ENCODE measurements at regions not wholly inside any gene's neighbourhood (a gene's known extent, or its start where the extent isn't known, plus 50 kb on each side); places are given as distances from the start of the nearest gene placed in this dataset.
"Not testable (repeated sequence)": the region's sequence is repeated elsewhere in the genome, so short reads cannot be mapped to it uniquely, and the experiment has no call there.

DNA sequence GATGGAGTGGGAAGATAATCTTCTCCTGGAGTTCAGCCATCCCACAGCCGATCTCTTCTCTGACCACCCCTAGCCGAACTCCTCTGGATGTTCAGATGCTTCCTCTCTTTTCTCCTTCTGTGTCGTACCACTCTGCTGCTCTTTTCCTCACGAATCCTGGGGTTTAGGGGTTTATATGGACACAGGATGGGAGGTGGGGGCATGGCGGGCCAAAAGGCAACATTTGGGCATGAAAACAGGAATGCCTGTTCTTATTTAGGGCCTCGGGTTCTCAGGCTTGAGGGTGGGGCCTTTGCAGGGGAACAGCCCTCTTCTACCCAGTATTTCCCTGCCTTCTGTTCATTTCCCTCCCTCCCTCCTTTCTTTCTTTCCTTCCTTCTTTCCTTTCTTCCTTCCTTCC is 112.7 kb downstream of the SLC35B3 start:
- Histone ChIP-seq H3K4me3 (ENCODE audit: low read length) (no peak overlapping the region), H3K27me3 (ENCODE audit: control insufficient read depth, insufficient read depth, low read length) (no peaks in the 10 kb centered on the region), H3K27ac (ENCODE audit: low read length) (no peak overlapping the region)

DNA sequence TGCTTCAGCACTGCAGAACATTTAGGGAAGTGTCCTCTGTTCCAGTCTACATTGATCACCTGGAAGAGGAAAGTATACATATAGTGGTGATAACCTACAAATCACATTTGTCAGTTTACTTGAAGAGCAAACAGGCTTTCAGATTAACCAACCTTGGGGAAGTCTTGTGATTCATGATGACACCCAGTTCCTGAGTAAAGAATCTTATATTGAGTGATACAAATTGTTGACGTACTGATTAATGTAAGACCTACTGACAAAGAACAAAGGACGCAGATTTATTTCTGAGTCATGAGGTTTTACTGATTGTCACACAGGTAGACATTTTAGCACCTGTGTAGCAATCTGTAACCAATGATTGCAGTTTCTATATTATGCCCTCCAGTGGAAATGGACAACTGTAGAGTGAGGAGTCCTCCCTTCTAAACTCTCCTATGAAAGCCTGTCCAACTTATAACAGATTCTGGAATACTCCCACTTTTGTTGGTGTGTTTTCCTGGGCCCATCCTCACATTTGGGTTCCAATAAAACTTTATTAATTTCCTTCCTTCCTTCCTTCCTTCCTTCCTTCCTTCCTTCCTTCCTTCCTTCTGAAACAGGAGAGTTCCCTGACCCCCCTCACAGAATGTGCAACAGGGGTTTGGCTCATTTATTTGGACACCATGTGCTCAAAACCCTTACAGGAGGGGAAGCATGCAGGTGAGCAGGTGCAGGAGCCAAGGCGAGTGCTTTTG is 113.5 kb downstream of the SLC35B3 start:
- Histone ChIP-seq H3K27ac (ENCODE audit: low read length) (no peak overlapping the region), H3K4me1 (ENCODE audit: control insufficient read depth, low read depth, low read length) (no peaks in the 10 kb centered on the region), H3K4me3 (ENCODE audit: low read length) (no peak overlapping the region), H3K9me3 (ENCODE audit: control insufficient read depth, low read depth, low read length) (no peaks in the 10 kb centered on the region), H3K27me3 (ENCODE audit: control insufficient read depth, insufficient read depth, low read length) (no peaks in the 10 kb centered on the region), H3K36me3 (ENCODE audit: control insufficient read depth, low read depth, low read length) (no peaks in the 10 kb centered on the region), H3K9ac (ENCODE audit: low read length) (no peak overlapping the region)

More for the DNA sequence above, 112.7 kb downstream of the SLC35B3 start:
- Histone ChIP-seq H3K36me3 (ENCODE audit: control insufficient read depth, low read depth, low read length) (no peaks in the 10 kb centered on the region), H3K9me3 (ENCODE audit: control insufficient read depth, low read depth, low read length) (no peaks in the 10 kb centered on the region), H3K4me1 (ENCODE audit: control insufficient read depth, low read depth, low read length) (no peaks in the 10 kb centered on the region), H3K9ac (ENCODE audit: low read length) (no peak overlapping the region)

- H3K36me3 ChIP-seq (ENCODE audit: control insufficient read depth, low read depth, low read length), result no peaks in the 10 kb centered on the region
- H3K4me1 ChIP-seq (ENCODE audit: control insufficient read depth, low read depth, low read length), result no peaks in the 10 kb centered on the region
- no peak overlapping the region for H3K4me3 ChIP-seq (ENCODE audit: low read length)
- H3K27ac ChIP-seq (ENCODE audit: low read length), result no peak overlapping the region
- no peaks in the 10 kb centered on the region for H3K27me3 ChIP-seq (ENCODE audit: control insufficient read depth, insufficient read depth, low read length)
- no peak overlapping the region for H3K9ac ChIP-seq (ENCODE audit: low read length)
- no peaks in the 10 kb centered on the region for H3K9me3 ChIP-seq (ENCODE audit: control insufficient read depth, low read depth, low read length)
These were observed 120.2 kb downstream of the SLC35B3 start for GRCh38 chr6:8315154-8315553.

- Histone ChIP-seq H3K4me1 (ENCODE audit: control insufficient read depth, low read depth, low read length) (no peaks in the 10 kb centered on the region), H3K9me3 (ENCODE audit: control insufficient read depth, low read depth, low read length) (no peaks in the 10 kb centered on the region), H3K27me3 (ENCODE audit: control insufficient read depth, insufficient read depth, low read length) (no peaks in the 10 kb centered on the region), H3K9ac (ENCODE audit: low read length) (no peak overlapping the region), H3K27ac (ENCODE audit: low read length) (no peak overlapping the region), H3K4me3 (ENCODE audit: low read length) (no peak overlapping the region), H3K36me3 (ENCODE audit: control insufficient read depth, low read depth, low read length) (no peaks in the 10 kb centered on the region)
These were observed 133.8 kb downstream of the SLC35B3 start for GRCh38 chr6:8301502-8301901.

DNA sequence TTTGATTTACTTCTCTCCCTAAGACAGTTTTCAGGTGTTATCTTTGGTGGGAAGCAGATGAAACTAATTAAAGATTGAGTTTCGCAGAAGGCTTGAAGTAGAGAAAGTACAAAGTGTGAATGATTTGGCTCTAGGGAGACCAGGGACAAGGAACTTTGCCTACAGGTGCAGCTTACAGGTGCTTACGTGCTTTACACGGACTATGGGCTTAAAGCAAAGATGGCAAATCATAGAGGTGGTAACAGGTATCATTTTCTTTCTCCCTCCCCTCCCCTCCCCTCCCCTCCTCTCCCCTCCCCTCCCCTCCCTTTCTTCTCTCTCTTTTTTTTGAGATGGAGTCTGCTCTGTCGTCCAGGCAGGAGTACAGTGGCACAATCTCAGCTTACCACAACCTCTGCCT is 136.3 kb downstream of the SLC35B3 start:
- H3K9ac ChIP-seq (ENCODE audit: low read length), result no peak overlapping the region
- no peak overlapping the region for H3K4me3 ChIP-seq (ENCODE audit: low read length)
- no peaks in the 10 kb centered on the region for H3K4me1 ChIP-seq (ENCODE audit: control insufficient read depth, low read depth, low read length)
- no peaks in the 10 kb centered on the region for H3K9me3 ChIP-seq (ENCODE audit: control insufficient read depth, low read depth, low read length)
- no peaks in the 10 kb centered on the region for H3K36me3 ChIP-seq (ENCODE audit: control insufficient read depth, low read depth, low read length)
- H3K27ac ChIP-seq (ENCODE audit: low read length), result no peak overlapping the region
- no peaks in the 10 kb centered on the region for H3K27me3 ChIP-seq (ENCODE audit: control insufficient read depth, insufficient read depth, low read length)

DNA sequence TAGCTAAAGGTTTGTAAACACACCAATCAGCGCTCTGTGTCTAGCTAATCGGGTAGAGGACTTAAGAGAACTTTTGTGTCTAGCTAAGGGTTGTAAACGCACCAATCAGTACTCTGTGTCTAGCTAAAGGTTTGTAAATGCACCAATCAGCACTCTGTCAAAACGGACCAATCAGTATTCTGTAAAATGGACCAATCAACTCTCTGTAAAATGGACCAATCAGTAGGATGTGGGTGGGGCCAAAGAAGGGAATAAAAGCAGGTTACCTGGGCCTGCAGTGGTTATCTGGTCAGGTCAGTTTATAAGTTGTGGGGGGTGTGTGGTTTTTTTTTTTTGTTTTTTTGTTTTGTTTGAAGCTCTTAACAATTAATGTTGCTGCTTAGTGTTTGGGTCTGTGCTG is 152.4 kb downstream of the SLC35B3 start:
- H3K27ac ChIP-seq (ENCODE audit: low read length); H3K9me3 ChIP-seq (ENCODE audit: control insufficient read depth, low read depth, low read length); H3K27me3 ChIP-seq (ENCODE audit: control insufficient read depth, insufficient read depth, low read length); H3K36me3 ChIP-seq (ENCODE audit: control insufficient read depth, low read depth, low read length); H3K9ac ChIP-seq (ENCODE audit: low read length); H3K4me3 ChIP-seq (ENCODE audit: low read length); H3K4me1 ChIP-seq (ENCODE audit: control insufficient read depth, low read depth, low read length): not testable (repeated sequence)

DNA sequence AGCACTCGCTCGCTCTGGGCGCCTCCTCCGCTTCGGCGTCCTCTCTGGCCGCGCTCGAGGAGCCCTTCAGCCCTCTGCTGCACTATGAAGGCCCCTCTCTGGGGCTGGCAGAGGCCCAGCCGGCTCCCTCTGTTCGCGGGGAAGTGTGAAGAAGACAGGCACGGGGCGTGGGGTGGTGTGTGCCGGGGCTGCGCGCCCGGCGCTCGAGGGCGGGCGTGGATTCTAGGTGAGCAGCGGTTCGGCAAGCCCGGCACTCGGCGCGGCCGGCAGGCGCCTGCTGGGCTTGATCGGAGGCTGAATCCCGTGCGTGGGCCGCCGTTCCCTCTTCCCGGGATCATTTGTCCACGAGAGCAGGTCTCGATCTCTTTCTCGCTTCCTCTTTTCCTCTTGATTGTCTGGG is 153.0 kb downstream of the SLC35B3 start:
- Histone ChIP-seq H3K9ac (ENCODE audit: low read length) (no peak overlapping the region), H3K36me3 (ENCODE audit: control insufficient read depth, low read depth, low read length) (no peaks in the 10 kb centered on the region), H3K27me3 (ENCODE audit: control insufficient read depth, insufficient read depth, low read length) (no peaks in the 10 kb centered on the region), H3K4me3 (ENCODE audit: low read length) (no peak overlapping the region), H3K4me1 (ENCODE audit: control insufficient read depth, low read depth, low read length) (peaks cover 14% of the 10 kb centered on the region), H3K9me3 (ENCODE audit: control insufficient read depth, low read depth, low read length) (no peaks in the 10 kb centered on the region), H3K27ac (ENCODE audit: low read length) (no peak overlapping the region)

GRCh38 chr6:8279041-8279805 is 156.1 kb downstream of the SLC35B3 start:
- no peaks in the 10 kb centered on the region for H3K36me3 ChIP-seq (ENCODE audit: control insufficient read depth, low read depth, low read length)
- no peak overlapping the region for H3K9ac ChIP-seq (ENCODE audit: low read length)
- no peaks in the 10 kb centered on the region for H3K27me3 ChIP-seq (ENCODE audit: control insufficient read depth, insufficient read depth, low read length)
- no peaks in the 10 kb centered on the region for H3K9me3 ChIP-seq (ENCODE audit: control insufficient read depth, low read depth, low read length)
- H3K4me3 ChIP-seq (ENCODE audit: low read length), result no peak overlapping the region
- H3K27ac ChIP-seq (ENCODE audit: low read length), result no peak overlapping the region
- H3K4me1 ChIP-seq (ENCODE audit: control insufficient read depth, low read depth, low read length), result peaks cover 14% of the 10 kb centered on the region

GRCh38 chr6:8278562-8278961 is 156.8 kb downstream of the SLC35B3 start:
- Histone ChIP-seq H3K27ac (ENCODE audit: low read length) (no peak overlapping the region), H3K4me3 (ENCODE audit: low read length) (no peak overlapping the region)

GRCh38 chr6:8277769-8278168 is 157.6 kb downstream of the SLC35B3 start:
- Histone ChIP-seq H3K4me3 (ENCODE audit: low read length) (no peak overlapping the region), H3K27ac (ENCODE audit: low read length) (no peak overlapping the region), H3K9me3 (ENCODE audit: control insufficient read depth, low read depth, low read length) (no peaks in the 10 kb centered on the region), H3K4me1 (ENCODE audit: control insufficient read depth, low read depth, low read length) (peaks cover 23% of the 10 kb centered on the region), H3K9ac (ENCODE audit: low read length) (no peak overlapping the region), H3K36me3 (ENCODE audit: control insufficient read depth, low read depth, low read length) (no peaks in the 10 kb centered on the region), H3K27me3 (ENCODE audit: control insufficient read depth, insufficient read depth, low read length) (no peaks in the 10 kb centered on the region)

More at GRCh38 chr6:8278562-8278961, 156.8 kb downstream of the SLC35B3 start:
- Histone ChIP-seq H3K9me3 (ENCODE audit: control insufficient read depth, low read depth, low read length) (no peaks in the 10 kb centered on the region), H3K36me3 (ENCODE audit: control insufficient read depth, low read depth, low read length) (no peaks in the 10 kb centered on the region), H3K4me1 (ENCODE audit: control insufficient read depth, low read depth, low read length) (peaks cover 19% of the 10 kb centered on the region), H3K9ac (ENCODE audit: low read length) (no peak overlapping the region), H3K27me3 (ENCODE audit: control insufficient read depth, insufficient read depth, low read length) (no peaks in the 10 kb centered on the region)

GRCh38 chr6:8276148-8276547 is 159.2 kb downstream of the SLC35B3 start:
- Histone ChIP-seq H3K36me3 (ENCODE audit: control insufficient read depth, low read depth, low read length) (no peaks in the 10 kb centered on the region), H3K27ac (ENCODE audit: low read length) (no peak overlapping the region), H3K9me3 (ENCODE audit: control insufficient read depth, low read depth, low read length) (no peaks in the 10 kb centered on the region), H3K4me1 (ENCODE audit: control insufficient read depth, low read depth, low read length) (peaks cover 23% of the 10 kb centered on the region), H3K9ac (ENCODE audit: low read length) (no peak overlapping the region), H3K4me3 (ENCODE audit: low read length) (no peak overlapping the region), H3K27me3 (ENCODE audit: control insufficient read depth, insufficient read depth, low read length) (no peaks in the 10 kb centered on the region)

GRCh38 chr6:8275667-8276066 is 159.7 kb downstream of the SLC35B3 start:
- no peak overlapping the region for H3K27ac ChIP-seq (ENCODE audit: low read length)
- peaks cover 23% of the 10 kb centered on the region for H3K4me1 ChIP-seq (ENCODE audit: control insufficient read depth, low read depth, low read length)
- no peaks in the 10 kb centered on the region for H3K9me3 ChIP-seq (ENCODE audit: control insufficient read depth, low read depth, low read length)
- H3K36me3 ChIP-seq (ENCODE audit: control insufficient read depth, low read depth, low read length), result no peaks in the 10 kb centered on the region
- H3K27me3 ChIP-seq (ENCODE audit: control insufficient read depth, insufficient read depth, low read length), result no peaks in the 10 kb centered on the region
- H3K9ac ChIP-seq (ENCODE audit: low read length), result no peak overlapping the region
- no peak overlapping the region for H3K4me3 ChIP-seq (ENCODE audit: low read length)

Measured in iPS-18a (cell line).